Ovary (tissue), 1 donor: ENCODE measurements at regions not wholly inside any gene's neighbourhood (a gene's known extent, or its start where the extent isn't known, plus 50 kb on each side); places are given as distances from the start of the nearest gene placed in this dataset.
"Not testable (repeated sequence)": the region's sequence is repeated elsewhere in the genome, so short reads cannot be mapped to it uniquely, and the experiment has no call there.

Experiments used
- EP300 ChIP-seq: sonication (generic); formaldehyde crosslinking; IDR thresholded peaks from one replicate; pipeline ENCODE4 v1.6.1; 2017; ENCODE audit warnings: antibody characterized with exemption
- POLR2A ChIP-seq: fragments of 450-650 bp; IDR thresholded peaks from one replicate; pipeline ENCODE4 v1.6.1; 2017; ENCODE audit warnings: antibody characterized with exemption, mild to moderate bottlenecking, moderate library complexity

DNA sequence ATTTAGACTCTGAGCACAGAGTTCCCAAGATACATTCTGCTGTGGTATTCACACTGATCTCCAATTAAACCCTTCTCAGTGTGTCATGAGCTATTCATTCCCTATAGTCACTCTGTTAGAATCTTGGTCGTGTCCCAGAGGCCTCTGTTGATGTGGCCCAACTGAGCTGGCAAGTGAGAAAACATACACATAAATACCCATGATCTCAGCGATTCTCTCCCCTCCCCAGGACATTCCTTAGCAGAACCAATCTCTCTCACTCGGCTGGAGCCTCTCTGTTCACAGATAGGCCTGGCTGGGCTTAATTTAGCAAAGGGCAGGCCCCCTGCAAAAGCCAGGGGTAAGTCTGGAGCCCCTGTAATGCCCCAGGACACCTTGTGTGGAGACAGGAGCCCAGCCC is 130.8 kb upstream of the NBPF26 start:
- not testable (repeated sequence) for TF ChIP-seq EP300, POLR2A
